ENCODE measurements at regions not wholly inside any gene's neighbourhood (a gene's known extent, or its start where the extent isn't known, plus 50 kb on each side); places are given as distances from the start of the nearest gene placed in this dataset.
"Not testable (repeated sequence)": the region's sequence is repeated elsewhere in the genome, so short reads cannot be mapped to it uniquely, and the experiment has no call there.

GRCh38 chr6:170146131-170146530 is 144.7 kb downstream of the DLL1 start:
- TF ChIP-seq SUZ12 (IDR thresholded peaks at IDR 0.05; ENCODE audit: extremely low read depth, insufficient read depth, insufficient read length); YY1 (IDR thresholded peaks at IDR 0.05; ENCODE audit: insufficient read depth, insufficient read length); ZNF274 (IDR thresholded peaks at IDR 0.05; ENCODE audit: low read depth, low read length): not testable (repeated sequence)

Data from NT2/D1 (cell line).